ENCODE measurements at regions not wholly inside any gene's neighbourhood (a gene's known extent, or its start where the extent isn't known, plus 50 kb on each side); places are given as distances from the start of the nearest gene placed in this dataset.

GRCh38 chr4:18675586-18676525, 654.3 kb upstream of the LCORL start:
- no peaks in the 10 kb centered on the region for H3K79me2 ChIP-seq (ENCODE audit: insufficient read depth, low read length)
- H4K20me1 ChIP-seq (ENCODE audit: control insufficient read depth, insufficient read depth, insufficient read length): no peaks in the 10 kb centered on the region
- H3K4me1 ChIP-seq (ENCODE audit: insufficient read depth, low read length): no peaks in the 10 kb centered on the region
- TF ChIP-seq CTCF (conservative IDR thresholded peaks at IDR 0.05): no peak
- H2BK15ac ChIP-seq (ENCODE audit: low read depth, low read length): no peak overlapping the region
- no peak overlapping the region for H4K5ac ChIP-seq (ENCODE audit: insufficient read length, low read depth, low read length)
- H3K9me3 Mint-ChIP-seq: no peaks in the 10 kb centered on the region; a peak in 1 of 5 replicates
- H2BK120ac ChIP-seq (ENCODE audit: low read depth, low read length, poor library complexity, severe bottlenecking): no peak overlapping the region
- H3K79me1 ChIP-seq (ENCODE audit: insufficient read depth, low read depth, low read length, poor library complexity, severe bottlenecking): no peaks in the 10 kb centered on the region
- H3K56ac ChIP-seq (ENCODE audit: insufficient read length, low read depth, low read length): no peak overlapping the region
- H3K9me3 ChIP-seq (ENCODE audit: control insufficient read depth, low read depth, low read length): no peaks in the 10 kb centered on the region
- H2BK20ac ChIP-seq (ENCODE audit: low read depth, low read length, poor library complexity, severe bottlenecking): no peak overlapping the region
- no peak overlapping the region for H2BK5ac ChIP-seq (ENCODE audit: insufficient read length, low read length)
- H3K4me3 Mint-ChIP-seq: no peak overlapping the region
- no peak overlapping the region for H4K91ac ChIP-seq (ENCODE audit: insufficient read length, low read depth, low read length)
- no peak for DNase-seq
- H2AFZ ChIP-seq (ENCODE audit: low read length): no peak overlapping the region
- no peak overlapping the region for H3K14ac ChIP-seq (ENCODE audit: insufficient read depth, low read length)
- no peak overlapping the region for H2AK5ac ChIP-seq (ENCODE audit: insufficient read length, low read length)
- no peaks in the 10 kb centered on the region for H3K27me3 ChIP-seq (ENCODE audit: insufficient read depth, low read length)
- H3K23ac ChIP-seq (ENCODE audit: insufficient read length, low read depth, low read length): no peak overlapping the region
- H4K8ac ChIP-seq (replicated peaks; ENCODE audit: insufficient read length, low read depth, low read length): no peak overlapping the region
- H3T11ph ChIP-seq (ENCODE audit: low read length): no peak overlapping the region
- H3K18ac ChIP-seq (ENCODE audit: insufficient read length, low read depth, low read length): no peak overlapping the region
- no peak overlapping the region for H2BK12ac ChIP-seq (ENCODE audit: insufficient read length, low read depth, low read length)
- H3K27ac Mint-ChIP-seq: no peak overlapping the region
- WGBS (ENCODE audit: extremely low coverage, insufficient read length, low lambda C conversion rate): no CpG with 5 or more reads among the region's 4 CpGs
- H3K4me1 Mint-ChIP-seq: no peaks in the 10 kb centered on the region
- no peak overlapping the region for H3K4me2 ChIP-seq (ENCODE audit: insufficient read depth, insufficient read length, low read length)
- H3K9ac ChIP-seq (ENCODE audit: extremely low read depth, insufficient read length, low read length): no peak overlapping the region
- no peak overlapping the region for H3K4ac ChIP-seq (ENCODE audit: low read depth, low read length)
- no peaks in the 10 kb centered on the region for H3K23me2 ChIP-seq (ENCODE audit: insufficient read length, low read depth, low read length, poor library complexity, severe bottlenecking)
- no peak overlapping the region for H3K27ac ChIP-seq (ENCODE audit: insufficient read length, low read depth, low read length)
- no peaks in the 10 kb centered on the region; a peak in 1 of 7 replicates for H3K36me3 Mint-ChIP-seq (ENCODE audit: insufficient read depth in 1 of 3, low read depth in 3 of 3)
- H3K27me3 Mint-ChIP-seq (ENCODE audit: low read depth): no peaks in the 10 kb centered on the region
